SU-DHL-6 (cell line): ENCODE measurements at regions not wholly inside any gene's neighbourhood (a gene's known extent, or its start where the extent isn't known, plus 50 kb on each side); places are given as distances from the start of the nearest gene placed in this dataset.

Experiments used
- CTCF ChIP-seq: fragments of 200-600 bp; sonication (generic); IDR thresholded peaks from one replicate; pipeline ENCODE4 v1.5.1; 2017; ENCODE audit warnings: antibody characterized with exemption, mild to moderate bottlenecking, low read length, moderate library complexity; ENCODE audit not compliant: insufficient read depth, poor library complexity, severe bottlenecking
- EZH2phosphoT487 ChIP-seq: fragments of 200-600 bp; sonication (generic), shearing (Covaris generic); conservative IDR thresholded peaks from 2 replicates; pipeline ENCODE4 v1.6.1; 2018; ENCODE audit warnings: mild to moderate bottlenecking, antibody characterized with exemption, low read length, moderate library complexity, mixed read lengths

GRCh38 chr10:123382491-123382890 lies 228.3 kb downstream of the BUB3 start:
- TF ChIP-seq CTCF (no peak), EZH2phosphoT487 (no peak)
